Daoy (cell line): ENCODE measurements at regions not wholly inside any gene's neighbourhood (a gene's known extent, or its start where the extent isn't known, plus 50 kb on each side); places are given as distances from the start of the nearest gene placed in this dataset.

Source experiments
- DNase-seq: peaks from one replicate; pipeline ENCODE4 v3.0.0-alpha.2; 2015; ENCODE audit warnings: low read depth

DNA sequence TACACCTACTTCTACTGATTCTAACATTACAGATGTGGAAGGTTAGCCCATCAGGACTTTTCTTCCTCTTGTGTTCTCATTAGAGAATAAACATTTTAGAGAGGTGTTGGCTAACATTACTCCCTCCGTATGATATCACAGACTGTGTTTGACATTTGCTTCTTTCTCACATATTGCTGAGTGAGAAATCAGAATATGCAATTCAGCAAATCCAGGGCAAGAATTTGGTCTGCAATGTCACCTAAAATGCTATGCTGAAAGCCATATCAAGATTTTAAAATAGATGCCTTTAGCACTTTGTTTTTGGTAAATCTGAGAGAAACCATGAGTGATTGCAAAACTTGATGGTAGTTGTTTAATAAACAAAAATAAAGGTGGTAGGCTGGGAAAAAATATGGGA lies 319.1 kb downstream of the C4orf33 start:
- DNase-seq, result no peak

DNA sequence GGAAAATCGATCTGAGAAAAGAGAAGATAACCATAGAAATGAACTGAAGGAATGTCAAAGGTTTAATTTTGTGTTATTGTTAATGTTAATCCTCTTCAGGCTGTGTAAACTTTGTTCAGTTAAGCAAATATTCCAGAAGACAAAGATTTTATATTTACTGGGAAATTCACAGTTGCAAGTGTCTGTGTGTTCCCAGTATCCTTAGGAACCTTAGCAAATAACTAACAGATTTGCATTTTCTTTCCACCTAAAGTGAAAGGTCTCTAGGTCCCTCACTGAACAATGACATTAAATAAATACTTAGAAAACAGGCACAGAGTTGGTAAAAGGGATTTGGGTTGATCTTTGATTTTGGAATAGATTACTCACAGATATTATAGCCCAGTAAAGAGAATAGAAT lies 324.7 kb downstream of the C4orf33 start:
- DNase-seq, result no peak

DNA sequence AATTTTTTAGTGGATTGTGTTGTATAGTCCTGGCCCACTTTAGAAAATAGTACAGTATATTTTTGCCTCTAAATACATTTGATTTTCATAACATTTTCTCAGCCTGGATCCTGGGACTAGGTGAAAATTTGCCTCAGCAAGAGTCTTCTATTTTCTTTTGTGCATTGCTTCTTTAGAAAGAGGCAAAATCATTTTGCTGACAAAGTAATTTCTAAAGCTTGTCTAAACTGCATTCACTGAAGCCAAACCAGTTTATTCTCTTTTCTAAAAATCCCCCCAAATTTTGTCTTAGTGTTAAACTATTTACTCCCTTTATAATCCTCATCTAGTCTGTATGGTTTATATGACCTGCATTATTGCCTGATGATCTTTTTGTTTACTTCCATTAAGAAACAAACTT lies 326.3 kb downstream of the C4orf33 start:
- no peak for DNase-seq

DNA sequence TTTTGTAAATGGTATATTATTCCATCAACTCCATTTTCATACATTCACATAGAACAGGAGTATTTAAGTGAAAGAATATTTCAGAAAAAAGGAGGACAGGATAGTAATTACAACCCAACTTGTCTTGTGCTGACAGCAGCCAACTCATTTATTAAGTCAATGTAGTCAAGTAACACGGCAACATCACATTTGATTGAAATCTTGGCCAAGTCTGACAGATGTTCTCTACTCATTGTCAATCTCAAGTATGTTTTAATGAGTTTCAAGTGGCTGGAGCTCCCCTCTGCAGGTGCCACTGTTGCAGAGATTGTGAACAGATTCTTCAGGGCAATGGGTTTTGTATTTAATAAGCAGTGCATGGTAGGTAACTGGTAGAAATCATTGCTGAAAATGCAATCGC lies 332.5 kb downstream of the C4orf33 start:
- no peak for DNase-seq

DNA sequence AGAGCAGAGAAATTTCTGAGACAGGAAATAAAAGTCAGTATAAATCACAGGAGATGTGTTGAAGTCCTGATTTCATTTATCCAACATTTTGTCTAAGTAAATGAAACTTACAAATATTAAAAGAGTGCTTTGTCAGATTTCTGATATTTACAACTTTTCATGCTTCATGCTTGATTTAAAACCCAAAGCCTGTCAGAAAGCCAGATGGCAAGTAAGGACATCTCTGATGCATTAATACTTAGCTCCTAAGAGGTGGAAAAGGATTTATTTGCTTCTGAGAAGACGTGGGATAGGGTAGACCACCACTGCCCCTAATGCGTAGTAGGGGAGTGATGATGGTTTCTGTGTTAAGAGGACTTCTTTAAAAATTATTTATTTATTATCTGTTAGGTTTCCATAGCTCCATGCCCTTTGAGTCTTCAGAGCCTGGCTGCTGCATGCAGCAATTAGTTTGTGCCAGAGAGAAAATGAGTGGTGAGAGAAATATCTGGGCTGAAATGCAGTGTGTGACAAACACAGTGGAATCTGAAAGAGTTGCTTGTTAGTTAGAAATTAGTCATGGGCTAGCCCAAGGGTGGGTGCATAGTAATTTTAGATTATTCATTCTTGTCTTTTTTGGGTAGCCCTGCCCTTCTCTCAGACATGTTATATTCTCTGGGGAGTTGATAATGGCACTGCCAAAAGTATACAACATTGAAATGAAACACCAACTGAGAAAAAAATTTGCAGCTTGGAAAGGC lies 333.8 kb downstream of the C4orf33 start:
- no peak for DNase-seq

DNA sequence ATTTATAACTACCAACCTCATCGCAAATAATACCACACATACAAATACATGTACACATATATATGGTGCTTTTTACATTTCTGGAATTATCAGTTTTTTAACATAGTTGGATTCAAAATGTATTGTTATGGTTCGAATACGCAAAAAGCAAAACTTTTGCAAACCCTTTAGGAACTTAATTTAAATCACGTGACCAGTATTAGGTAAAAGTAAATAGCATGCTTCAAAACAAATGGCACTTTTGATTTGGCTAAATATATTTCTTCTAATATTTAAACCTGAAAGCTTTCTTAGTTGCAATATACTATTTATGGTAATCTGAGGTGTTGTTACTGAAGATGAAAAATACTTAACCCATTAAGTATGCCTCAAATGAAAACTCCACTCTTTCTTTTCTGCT lies 341.4 kb downstream of the C4orf33 start:
- no peak for DNase-seq

DNA sequence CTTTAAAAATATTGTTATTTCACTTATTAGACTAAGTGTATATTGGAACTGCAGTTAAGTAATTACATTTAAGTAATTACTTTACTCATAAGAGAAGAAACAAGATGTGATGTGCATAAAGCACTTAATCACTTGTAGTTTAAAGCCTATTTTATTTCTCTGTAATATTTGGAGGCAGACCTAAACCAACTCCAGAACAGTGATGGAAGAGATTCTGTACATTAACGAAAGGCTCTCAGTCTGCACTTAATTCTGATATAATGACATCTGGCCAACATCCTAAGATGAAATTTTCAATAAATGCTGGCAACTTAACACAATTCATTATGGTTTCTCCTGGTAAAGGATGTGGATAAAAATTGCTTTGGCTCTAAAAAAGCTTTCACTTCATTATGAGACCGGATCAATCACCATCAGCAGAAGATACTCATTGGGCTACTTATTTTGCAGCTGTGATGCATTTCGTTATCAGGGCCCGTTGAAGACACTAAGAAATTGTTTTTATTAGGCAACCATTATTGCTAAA lies 342.6 kb downstream of the C4orf33 start:
- DNase-seq, result no peak

DNA sequence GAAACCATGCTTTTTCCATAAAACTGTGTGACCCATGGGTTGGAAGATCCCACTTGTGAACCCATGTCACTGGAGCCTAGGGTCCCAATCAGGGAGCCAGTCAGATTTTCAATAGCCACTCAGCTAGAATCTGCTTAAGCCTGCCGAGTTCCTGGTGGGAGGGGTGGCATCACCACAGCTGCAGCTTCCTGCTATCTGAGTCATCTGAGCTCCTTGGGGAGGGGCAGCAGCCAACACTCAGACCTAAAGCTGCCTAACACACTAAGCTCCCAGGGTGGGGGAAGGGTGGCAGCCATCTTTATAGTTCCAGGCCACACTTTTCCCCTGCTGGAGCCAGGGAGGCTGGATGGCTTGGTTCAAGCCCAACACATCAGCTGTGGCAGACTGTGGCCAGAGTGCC lies 350.1 kb downstream of the C4orf33 start:
- no peak for DNase-seq

DNA sequence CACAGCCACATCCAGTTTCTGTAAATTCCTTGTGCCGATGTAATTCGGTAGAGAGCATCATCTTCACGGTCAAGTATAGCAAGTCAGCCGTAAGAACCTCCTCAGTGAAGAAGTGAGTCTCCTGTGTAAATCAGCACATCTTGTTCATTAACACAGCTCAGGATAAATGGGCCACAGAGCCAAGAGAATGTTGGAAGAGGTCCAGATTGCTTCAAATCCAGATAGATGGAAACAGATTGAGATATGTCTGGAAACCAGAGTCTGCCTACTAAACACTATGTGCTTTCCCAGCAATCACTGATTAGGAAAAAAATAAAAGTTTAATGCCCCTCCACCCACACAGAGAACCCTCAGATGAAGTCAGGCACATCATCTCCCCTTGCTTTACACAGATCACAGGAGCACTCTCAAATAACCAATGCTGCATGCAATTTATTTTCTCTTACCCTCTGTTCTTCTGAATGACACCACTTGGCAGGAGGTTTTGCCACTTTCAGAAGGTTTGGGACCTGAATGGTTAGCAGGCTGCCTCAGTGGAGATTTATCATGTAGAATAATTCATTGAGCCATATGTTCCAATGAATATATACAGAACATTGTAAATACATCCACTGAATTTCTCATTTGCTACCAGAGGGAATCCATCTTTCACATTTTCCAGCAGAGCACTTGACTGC lies 357.7 kb downstream of the C4orf33 start:
- no peak for DNase-seq

DNA sequence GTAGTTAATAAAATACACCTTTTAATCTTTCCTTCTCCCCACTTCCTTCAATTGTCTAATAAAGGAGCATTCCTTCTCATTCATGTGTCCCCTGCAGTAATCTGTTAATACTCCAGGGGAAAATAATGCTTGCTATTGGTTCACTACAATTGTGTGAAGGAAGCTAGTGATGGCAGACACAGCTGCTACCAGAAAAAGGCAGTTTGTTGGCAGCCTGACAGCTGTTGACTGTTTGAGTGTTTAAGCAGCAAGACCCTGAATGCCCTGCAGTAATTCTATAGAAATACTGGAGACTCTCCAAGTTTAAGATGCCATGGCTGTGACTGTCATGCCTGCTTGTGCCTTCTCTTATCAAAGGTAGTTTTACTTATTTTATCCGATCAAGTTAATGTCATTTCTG lies 359.5 kb downstream of the C4orf33 start:
- no peak for DNase-seq

DNA sequence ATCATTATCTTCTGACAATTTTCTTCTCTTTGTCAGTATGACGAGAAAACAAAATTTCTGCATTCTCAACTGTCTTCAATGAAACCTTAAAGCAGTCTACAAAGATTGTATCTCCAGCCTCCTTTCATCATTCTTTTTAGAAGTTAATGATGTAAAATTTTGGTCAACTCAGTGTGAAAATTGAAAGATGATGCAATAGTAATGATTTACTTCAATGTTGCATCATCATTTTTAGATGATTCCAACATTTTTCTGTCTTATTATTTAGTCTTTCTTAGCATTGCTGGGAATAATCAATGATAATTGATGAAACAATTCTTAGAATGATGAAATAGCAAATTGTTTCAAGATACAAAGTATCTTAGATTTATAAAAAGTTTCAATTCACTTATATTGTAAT lies 372.7 kb downstream of the C4orf33 start:
- DNase-seq, result no peak

DNA sequence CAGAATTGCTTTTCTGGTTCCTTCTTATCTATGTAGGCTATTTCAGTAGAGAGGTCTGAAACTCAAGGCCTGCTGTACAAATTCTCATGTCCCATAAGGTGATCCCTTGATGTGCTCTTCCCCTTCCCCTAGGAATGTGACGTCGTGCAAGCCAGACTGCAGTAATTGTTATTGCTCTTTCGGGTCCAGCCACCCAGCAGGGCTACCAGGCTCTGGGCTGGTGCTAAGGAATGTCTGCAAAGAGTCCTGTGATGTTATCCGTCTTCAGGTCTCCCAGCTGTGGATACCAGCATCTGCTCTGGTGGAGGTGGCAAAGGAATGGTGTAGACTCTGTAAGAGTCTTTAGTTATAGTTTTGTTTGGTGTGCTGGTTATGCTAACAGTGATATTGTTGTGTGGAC lies 378.7 kb downstream of the C4orf33 start:
- DNase-seq, result no peak

DNA sequence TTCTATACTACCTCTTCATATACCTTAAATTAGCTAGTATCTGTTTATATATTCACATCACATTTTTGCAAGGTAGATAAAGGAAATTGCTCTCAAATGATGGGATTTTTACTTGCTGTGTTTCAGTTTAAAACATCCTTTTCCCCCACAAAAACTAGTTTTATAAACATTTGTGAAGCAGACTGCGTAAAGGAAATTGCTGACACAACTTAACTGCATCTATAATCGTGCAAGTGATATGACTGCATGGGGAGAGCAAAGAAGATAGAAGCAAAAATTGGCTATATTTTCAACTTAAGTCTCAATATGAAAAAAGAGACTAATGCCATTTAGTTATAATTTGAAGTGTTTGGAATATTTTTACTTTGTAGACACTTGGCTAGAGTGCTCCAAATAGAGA lies 385.2 kb downstream of the C4orf33 start:
- no peak for DNase-seq

DNA sequence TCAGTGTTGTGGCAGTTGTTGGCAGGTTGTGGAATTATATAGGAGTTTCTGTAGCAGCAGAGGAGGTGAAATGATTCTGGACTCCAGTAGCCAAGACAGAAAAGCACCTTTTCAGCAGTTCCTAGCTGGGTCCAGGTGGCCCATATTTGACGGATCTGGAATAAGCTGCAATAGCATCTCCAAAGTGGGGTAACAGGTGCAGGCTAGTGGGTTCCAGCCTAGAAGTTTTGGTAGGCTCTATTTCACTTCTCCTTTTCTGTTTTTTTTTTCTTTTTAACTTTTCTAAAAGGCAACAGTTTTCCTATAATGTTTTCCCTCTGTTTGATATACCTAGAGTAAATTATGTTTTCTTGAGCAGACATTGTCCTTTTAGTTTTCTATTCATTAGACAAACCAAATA lies 392.5 kb downstream of the C4orf33 start:
- no peak for DNase-seq

DNA sequence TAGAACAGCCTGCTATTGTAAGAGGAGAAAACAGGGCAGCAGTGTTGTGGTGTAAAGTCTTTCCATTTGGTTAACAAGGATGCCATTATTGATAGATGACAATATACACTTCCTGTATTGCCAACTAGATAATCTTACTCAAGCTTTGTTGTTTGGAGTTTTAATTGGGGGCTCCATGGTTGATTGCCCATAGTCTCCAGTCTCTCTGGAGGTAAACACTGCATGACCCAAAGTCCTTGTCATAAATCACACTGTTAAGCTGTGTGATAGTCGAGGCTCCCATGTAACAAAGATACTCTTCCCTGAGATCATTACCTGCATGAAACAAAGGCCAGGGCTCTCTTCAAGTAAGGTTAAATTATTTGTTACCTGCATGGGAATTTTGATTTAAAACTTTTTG lies 394.6 kb downstream of the C4orf33 start:
- DNase-seq, result no peak

DNA sequence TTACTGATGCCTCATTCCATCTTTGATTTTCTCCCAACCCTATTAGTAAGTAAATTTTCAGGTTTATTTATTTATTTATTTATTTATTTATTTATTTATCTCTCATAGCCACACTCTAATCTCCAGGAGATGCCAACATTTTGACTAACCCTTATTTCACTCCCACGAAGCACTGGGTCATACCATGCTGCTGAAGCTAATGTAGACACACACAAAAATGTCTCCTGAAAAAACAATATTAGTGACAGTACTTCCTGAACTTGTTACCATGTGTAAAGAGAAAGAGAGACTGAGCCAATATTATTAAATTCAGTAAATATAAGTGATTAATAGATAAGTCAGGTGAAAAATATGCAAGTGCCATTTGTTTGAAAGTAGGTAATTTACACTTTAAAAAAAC lies 402.7 kb downstream of the C4orf33 start:
- DNase-seq, result no peak

DNA sequence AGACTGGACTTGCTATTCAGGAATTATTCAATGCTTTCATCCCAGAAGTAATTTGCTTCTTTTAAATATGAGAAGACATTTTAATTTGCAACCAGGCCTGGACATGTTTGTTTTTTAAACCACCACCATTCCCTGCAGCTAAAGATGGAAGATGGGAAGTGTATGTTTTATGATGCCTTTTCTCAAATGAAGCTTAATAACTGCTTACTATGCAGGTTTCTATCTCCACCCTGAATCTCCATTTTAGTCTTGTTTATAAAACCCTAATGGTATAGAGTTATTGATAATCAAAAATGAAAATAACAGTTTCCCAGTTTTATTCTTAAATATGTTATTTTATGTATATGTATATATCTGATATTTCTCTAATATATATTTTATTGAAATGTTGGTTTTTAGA lies 418.9 kb downstream of the C4orf33 start:
- no peak for DNase-seq

DNA sequence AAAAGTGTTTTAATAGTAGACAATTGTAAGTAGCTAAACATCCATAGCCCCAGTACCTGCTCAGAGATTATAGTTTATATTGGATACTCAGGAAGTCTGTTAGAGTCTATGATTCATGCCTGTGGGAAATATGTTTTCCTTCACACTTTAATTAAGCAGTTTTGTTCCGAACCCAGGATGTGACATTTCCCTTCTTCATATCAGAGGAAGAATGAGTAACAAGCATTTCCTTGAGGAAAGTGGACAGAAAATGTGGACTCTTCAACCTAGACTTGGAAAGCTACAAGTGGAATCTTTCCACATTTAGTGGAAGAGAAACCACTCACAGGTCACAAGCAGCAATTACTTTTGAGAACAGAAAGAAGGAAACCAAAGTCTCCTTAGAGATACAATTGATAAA lies 419.4 kb downstream of the C4orf33 start:
- DNase-seq, result peak; percentile 0

DNA sequence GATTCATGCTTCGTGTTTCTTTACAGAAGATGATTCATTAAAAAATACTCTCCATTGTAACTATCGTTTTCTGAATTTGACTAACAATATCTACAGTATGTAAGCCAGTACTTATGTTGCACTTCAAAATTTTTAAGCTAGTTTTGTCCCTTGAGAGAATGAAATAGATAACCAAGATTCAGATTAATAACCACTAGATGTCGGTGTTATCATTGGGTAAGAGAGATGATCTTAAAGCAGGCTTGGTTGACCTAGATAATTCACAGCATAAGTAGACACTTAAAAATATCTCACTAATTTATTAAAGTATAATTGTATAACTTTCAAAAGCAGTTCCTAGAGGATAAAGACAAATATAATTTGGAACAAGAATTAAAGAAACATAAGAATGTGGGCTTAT lies 430.9 kb downstream of the C4orf33 start:
- no peak for DNase-seq

DNA sequence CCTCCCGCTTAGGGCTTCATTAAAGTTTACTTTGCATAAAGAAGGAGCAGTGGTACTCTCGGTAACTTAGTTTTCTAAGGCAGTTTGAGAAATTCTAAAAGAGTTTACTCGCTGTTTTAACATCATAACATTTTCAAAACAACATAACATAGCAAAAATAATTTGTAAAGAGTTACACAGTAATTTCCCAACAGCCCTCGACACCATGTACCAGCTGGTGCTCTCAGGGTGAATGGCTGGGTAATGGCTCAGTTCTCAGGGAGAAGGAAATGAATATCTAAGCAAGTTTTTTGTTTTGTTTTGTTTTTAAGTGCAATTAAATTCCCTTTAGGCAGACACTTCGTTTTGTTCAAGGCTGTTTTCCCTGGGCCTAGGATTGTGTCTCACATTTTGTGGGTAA lies 435.3 kb downstream of the C4orf33 start:
- no peak for DNase-seq

DNA sequence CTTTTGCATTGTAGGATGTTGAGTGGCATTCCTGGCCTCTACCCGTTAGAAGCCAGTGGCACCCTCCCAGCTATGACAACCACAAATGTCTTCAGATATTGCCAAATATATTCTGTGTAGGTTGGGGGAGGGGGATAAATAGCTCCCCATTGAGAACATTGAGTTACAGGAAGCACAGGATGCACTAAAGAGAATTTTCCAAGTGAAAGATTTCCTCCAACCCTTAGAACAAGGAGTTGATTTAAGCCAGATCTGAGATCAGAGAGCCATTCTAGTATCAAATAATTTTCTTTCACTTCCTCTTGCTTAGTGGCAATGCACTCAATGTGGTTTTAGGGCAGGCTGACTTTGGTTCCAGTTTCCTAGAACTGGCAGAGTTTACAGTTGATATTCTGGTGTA lies 436.6 kb downstream of the C4orf33 start:
- no peak for DNase-seq

DNA sequence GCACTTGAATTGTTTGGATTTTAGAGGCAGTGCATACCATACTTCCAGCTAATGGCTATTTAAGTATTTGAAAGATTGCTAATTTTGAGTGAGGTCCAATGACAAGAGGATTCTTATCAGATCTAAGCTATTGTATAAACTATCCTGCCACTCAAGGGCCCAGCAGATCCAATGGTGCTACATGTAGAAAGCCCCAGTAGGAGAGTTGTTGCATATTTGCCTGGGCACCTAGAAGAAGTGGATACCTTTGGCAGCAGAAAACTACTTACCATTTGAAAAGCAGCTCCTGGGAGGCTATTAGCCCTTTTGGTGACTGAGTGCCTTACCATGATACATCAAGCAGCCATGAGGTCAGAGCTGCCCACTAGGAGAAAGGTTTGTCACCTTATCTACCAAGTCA lies 447.3 kb downstream of the C4orf33 start:
- DNase-seq, result no peak

DNA sequence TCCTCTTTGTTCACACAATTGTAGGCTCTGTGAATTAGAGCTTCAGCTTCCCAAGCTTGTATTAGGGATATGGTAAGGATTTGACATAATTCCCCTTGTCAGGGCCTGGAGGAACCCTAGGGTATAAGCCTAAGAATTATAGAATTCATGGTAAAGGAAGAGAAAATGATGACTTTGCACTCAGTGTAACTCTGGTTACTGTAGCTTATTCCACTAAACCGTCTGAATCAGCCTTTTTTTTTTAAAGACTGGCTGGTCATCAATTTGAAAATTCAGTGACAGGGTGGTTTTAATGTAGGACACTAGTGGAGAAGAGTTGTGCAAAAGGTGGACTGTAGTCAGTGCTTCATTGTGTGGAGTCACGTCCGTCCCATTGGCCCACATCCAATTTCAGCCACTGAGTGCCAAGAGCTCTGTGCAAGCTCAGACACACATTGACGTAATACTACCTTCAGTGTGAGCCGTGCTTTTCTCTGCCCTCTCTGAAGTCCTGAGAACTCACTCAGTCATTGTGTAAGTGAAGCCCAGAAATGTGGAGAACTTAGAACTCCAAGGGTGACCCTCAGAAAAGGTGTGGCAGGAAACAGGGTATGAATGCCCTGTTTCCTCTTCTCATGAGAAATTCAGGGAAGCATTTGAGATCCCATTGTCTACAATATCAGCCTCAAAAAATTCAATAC lies 449.8 kb downstream of the C4orf33 start:
- DNase-seq, result peak; percentile 1
